ENCODE measurements at regions not wholly inside any gene's neighbourhood (a gene's known extent, or its start where the extent isn't known, plus 50 kb on each side); places are given as distances from the start of the nearest gene placed in this dataset.

DNA sequence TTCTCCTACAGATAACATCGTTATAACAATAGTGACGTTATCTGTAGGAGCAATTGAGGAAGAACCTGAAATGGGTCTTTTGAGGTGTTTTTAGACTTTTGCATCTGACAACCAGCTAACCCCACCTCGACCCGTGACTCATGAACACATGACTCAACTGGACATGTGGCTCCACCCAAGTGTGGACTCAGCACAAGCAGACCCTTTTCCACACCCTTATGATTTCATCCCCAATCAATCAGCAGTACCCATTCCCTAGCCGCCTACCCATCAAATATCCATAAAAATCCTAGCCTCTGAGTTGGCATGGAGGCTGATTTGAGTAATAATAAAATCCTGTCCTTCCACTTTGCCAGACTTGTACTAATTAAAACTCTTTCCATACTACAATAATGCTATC lies 255.4 kb downstream of the ARPP21 start:
- TF ChIP-seq, protein P1, sequence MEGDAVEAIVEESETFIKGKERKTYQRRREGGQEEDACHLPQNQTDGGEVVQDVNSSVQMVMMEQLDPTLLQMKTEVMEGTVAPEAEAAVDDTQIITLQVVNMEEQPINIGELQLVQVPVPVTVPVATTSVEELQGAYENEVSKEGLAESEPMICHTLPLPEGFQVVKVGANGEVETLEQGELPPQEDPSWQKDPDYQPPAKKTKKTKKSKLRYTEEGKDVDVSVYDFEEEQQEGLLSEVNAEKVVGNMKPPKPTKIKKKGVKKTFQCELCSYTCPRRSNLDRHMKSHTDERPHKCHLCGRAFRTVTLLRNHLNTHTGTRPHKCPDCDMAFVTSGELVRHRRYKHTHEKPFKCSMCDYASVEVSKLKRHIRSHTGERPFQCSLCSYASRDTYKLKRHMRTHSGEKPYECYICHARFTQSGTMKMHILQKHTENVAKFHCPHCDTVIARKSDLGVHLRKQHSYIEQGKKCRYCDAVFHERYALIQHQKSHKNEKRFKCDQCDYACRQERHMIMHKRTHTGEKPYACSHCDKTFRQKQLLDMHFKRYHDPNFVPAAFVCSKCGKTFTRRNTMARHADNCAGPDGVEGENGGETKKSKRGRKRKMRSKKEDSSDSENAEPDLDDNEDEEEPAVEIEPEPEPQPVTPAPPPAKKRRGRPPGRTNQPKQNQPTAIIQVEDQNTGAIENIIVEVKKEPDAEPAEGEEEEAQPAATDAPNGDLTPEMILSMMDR (IDR thresholded peaks at IDR 0.05), result no peak
- TF ChIP-seq, protein P2, sequence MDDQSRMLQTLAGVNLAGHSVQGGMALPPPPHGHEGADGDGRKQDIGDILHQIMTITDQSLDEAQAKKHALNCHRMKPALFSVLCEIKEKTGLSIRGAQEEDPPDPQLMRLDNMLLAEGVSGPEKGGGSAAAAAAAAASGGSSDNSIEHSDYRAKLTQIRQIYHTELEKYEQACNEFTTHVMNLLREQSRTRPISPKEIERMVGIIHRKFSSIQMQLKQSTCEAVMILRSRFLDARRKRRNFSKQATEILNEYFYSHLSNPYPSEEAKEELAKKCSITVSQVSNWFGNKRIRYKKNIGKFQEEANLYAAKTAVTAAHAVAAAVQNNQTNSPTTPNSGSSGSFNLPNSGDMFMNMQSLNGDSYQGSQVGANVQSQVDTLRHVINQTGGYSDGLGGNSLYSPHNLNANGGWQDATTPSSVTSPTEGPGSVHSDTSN (IDR thresholded peaks at IDR 0.05), result no peak
- TF ChIP-seq TCF12 (IDR thresholded peaks at IDR 0.05) (no peak), EP300 (IDR thresholded peaks at IDR 0.05; ENCODE audit: borderline replicate concordance in 1 of 2, low read depth in 1 of 2, low read length in 1 of 2) (no peak), TAF1 (IDR thresholded peaks at IDR 0.05; ENCODE audit: borderline replicate concordance, low read depth, low read length) (no peak), RAD21 (IDR thresholded peaks at IDR 0.05; ENCODE audit: low read length) (no peak), NFIC (IDR thresholded peaks at IDR 0.05; ENCODE audit: borderline replicate concordance) (no peak), POLR2AphosphoS5 (IDR thresholded peaks at IDR 0.05; ENCODE audit: low read depth, low read length) (no peak)
- TF ChIP-seq, protein P3, sequence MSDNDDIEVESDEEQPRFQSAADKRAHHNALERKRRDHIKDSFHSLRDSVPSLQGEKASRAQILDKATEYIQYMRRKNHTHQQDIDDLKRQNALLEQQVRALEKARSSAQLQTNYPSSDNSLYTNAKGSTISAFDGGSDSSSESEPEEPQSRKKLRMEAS (IDR thresholded peaks at IDR 0.05; ENCODE audit: low read depth), result no peak
- TF ChIP-seq, protein P4, sequence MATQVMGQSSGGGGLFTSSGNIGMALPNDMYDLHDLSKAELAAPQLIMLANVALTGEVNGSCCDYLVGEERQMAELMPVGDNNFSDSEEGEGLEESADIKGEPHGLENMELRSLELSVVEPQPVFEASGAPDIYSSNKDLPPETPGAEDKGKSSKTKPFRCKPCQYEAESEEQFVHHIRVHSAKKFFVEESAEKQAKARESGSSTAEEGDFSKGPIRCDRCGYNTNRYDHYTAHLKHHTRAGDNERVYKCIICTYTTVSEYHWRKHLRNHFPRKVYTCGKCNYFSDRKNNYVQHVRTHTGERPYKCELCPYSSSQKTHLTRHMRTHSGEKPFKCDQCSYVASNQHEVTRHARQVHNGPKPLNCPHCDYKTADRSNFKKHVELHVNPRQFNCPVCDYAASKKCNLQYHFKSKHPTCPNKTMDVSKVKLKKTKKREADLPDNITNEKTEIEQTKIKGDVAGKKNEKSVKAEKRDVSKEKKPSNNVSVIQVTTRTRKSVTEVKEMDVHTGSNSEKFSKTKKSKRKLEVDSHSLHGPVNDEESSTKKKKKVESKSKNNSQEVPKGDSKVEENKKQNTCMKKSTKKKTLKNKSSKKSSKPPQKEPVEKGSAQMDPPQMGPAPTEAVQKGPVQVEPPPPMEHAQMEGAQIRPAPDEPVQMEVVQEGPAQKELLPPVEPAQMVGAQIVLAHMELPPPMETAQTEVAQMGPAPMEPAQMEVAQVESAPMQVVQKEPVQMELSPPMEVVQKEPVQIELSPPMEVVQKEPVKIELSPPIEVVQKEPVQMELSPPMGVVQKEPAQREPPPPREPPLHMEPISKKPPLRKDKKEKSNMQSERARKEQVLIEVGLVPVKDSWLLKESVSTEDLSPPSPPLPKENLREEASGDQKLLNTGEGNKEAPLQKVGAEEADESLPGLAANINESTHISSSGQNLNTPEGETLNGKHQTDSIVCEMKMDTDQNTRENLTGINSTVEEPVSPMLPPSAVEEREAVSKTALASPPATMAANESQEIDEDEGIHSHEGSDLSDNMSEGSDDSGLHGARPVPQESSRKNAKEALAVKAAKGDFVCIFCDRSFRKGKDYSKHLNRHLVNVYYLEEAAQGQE (IDR thresholded peaks at IDR 0.05; ENCODE audit: low read depth, low read length), result no peak
